PC-3 (cell line): ENCODE measurements at regions not wholly inside any gene's neighbourhood (a gene's known extent, or its start where the extent isn't known, plus 50 kb on each side); places are given as distances from the start of the nearest gene placed in this dataset.

ENCODE experiments used
- ATAC-seq: fragments of 200-7000 bp; cut with Tn5 transposase; 2 replicates; pipeline ENCODE4 v1.9.1; 2020; ENCODE audit warnings: mild to moderate bottlenecking, moderate library complexity
- BruUV-seq: library from RNA; stranded (reverse); fragments of 400-500 nt; replicated peaks from 2 replicates; lab custom pipeline; 2021; lab: Mats Ljungman, UMichigan
- CTCF ChIA-PET: fragments of 300-600 bp; sonication (Branson Sonifier 250); formaldehyde crosslinking; loops from one replicate; lab custom pipeline; 2022; ENCODE audit warnings: antibody characterized with exemption; lab: Charles Lee
- POLR2A ChIA-PET: fragments of 300-600 bp; sonication (Branson Sonifier 250); formaldehyde crosslinking; loops from one replicate; lab custom pipeline; 2022; ENCODE audit warnings: antibody characterized with exemption; ENCODE audit not compliant: unreplicated experiment; lab: Charles Lee
- DNase-seq: peaks from one replicate; pipeline ENCODE4 v3.0.0-alpha.2; 2015
- H2AFZ ChIP-seq: fragments of 300-600 bp; sonication (generic); 2 replicates; pipeline ENCODE4 v1.6.0; 2016; ENCODE audit warnings: antibody characterized with exemption, low read length
- H3F3A ChIP-seq: fragments of 300-600 bp; sonication (generic); one replicate; pipeline ENCODE4 v1.6.0; 2017; ENCODE audit warnings: antibody characterized with exemption, low read length, control low read depth, mild to moderate bottlenecking; ENCODE audit not compliant: unreplicated experiment
- H3K27ac ChIP-seq: fragments of 300-600 bp; sonication (generic); 2 replicates; pipeline ENCODE4 v1.5.1; 2016; ENCODE audit warnings: mild to moderate bottlenecking, low read length
- H3K27me3 ChIP-seq: fragments of 300-600 bp; sonication (generic); 2 replicates; pipeline ENCODE4 v1.6.1; 2016; ENCODE audit warnings: low read length, mixed read lengths
- H3K36me3 ChIP-seq: fragments of 300-600 bp; sonication (generic); 2 replicates; pipeline ENCODE4 v1.6.1; 2016; ENCODE audit warnings: low read depth, mixed run types, low read length, mixed read lengths
- H3K4me1 ChIP-seq: fragments of 300-600 bp; sonication (generic); 2 replicates; pipeline ENCODE4 v1.5.1; 2016; ENCODE audit warnings: low read length; ENCODE audit not compliant: insufficient read depth
- H3K4me2 ChIP-seq: fragments of 300-600 bp; sonication (generic); 2 replicates; pipeline ENCODE4 v1.6.0; 2016; ENCODE audit warnings: low read length
- H3K4me3 ChIP-seq: fragments of 300-600 bp; sonication (generic); 2 replicates; pipeline ENCODE4 v1.5.1; 2016; ENCODE audit warnings: mild to moderate bottlenecking, low read length, mixed read lengths
- H3K79me2 ChIP-seq: fragments of 300-600 bp; sonication (generic); 2 replicates; pipeline ENCODE4 v1.6.1; 2017; ENCODE audit warnings: low read length, mixed read lengths
- H3K9ac ChIP-seq: fragments of 300-600 bp; sonication (generic); 2 replicates; pipeline ENCODE4 v1.6.0; 2016; ENCODE audit warnings: mild to moderate bottlenecking, low read length
- H3K9me2 ChIP-seq: fragments of 300-600 bp; sonication (generic); replicated peaks from 2 replicates; pipeline ENCODE4 v1.6.1; 2016; ENCODE audit warnings: mixed run types, low read length, mixed read lengths
- H3K9me3 ChIP-seq: fragments of 300-600 bp; sonication (generic); 2 replicates; pipeline ENCODE4 v1.6.1; 2016; ENCODE audit warnings: low read length, mixed read lengths
- H4K20me1 ChIP-seq: fragments of 300-600 bp; sonication (generic); 2 replicates; pipeline ENCODE4 v1.6.1; 2016; ENCODE audit warnings: low read length, mixed read lengths
- CTCF ChIP-seq: fragments of 300-600 bp; sonication (generic); conservative IDR thresholded peaks from 2 replicates; pipeline ENCODE4 v1.5.1; 2017; ENCODE audit warnings: antibody characterized with exemption, low read depth, mild to moderate bottlenecking, low read length
- EZH2 ChIP-seq: fragments of 300-600 bp; sonication (generic); IDR thresholded peaks from one replicate; pipeline ENCODE4 v1.6.1; 2017; ENCODE audit warnings: antibody characterized with exemption, mild to moderate bottlenecking, low read length; ENCODE audit not compliant: unreplicated experiment
- EZH2phosphoT487 ChIP-seq: fragments of 300-600 bp; sonication (generic); IDR thresholded peaks from 2 replicates; pipeline ENCODE4 v1.6.1; 2018; ENCODE audit warnings: mild to moderate bottlenecking, antibody characterized with exemption, low read length, borderline replicate concordance
- intact Hi-C: fragments of 100-400 bp; cut with micrococcal nuclease; formaldehyde crosslinking; loops from 2 replicates; pipeline ENCODE4 v1.9.0; 2023

- no peaks in the 10 kb centered on the region for H3K9me3 ChIP-seq
- no peaks in the 10 kb centered on the region for H4K20me1 ChIP-seq
- no peak overlapping the region for H3K27ac ChIP-seq
- H3K4me3 ChIP-seq: no peak overlapping the region
- POLR2A ChIA-PET: no interaction called here
- no TSS peak for BruUV-seq
- H3K4me1 ChIP-seq: no peaks in the 10 kb centered on the region
- no peak overlapping the region for H3K9ac ChIP-seq
- H3K9me2 ChIP-seq: no peaks in the 10 kb centered on the region
- H3F3A ChIP-seq: no peaks in the 10 kb centered on the region
- no peak for TF ChIP-seq EZH2phosphoT487
- TF ChIP-seq CTCF: no peak
- TF ChIP-seq EZH2: no peak
- ATAC-seq (no peak), DNase-seq (no peak)
- no peak overlapping the region for H3K4me2 ChIP-seq
- H3K36me3 ChIP-seq: no peaks in the 10 kb centered on the region
- no peak overlapping the region for H2AFZ ChIP-seq
- CTCF ChIA-PET: no interaction called here
- no peaks in the 10 kb centered on the region for H3K27me3 ChIP-seq
- intact Hi-C loops: no loop called here
- H3K79me2 ChIP-seq: no peaks in the 10 kb centered on the region
Observed at GRCh38 chr4:79526641-79527565, 118.9 kb upstream of the GK2 start.

GRCh38 chr4:79516114-79516513 lies 108.1 kb upstream of the GK2 start:
- TF ChIP-seq EZH2 (no peak), CTCF (no peak), EZH2phosphoT487 (no peak)
- H3K79me2 ChIP-seq: no peaks in the 10 kb centered on the region
- BruUV-seq: no TSS peak
- H3K27me3 ChIP-seq: 0 out of 2 replicates have a peak, but pooled peaks cover 9% of the 10 kb centered on the region
- H3K4me2 ChIP-seq: no peak overlapping the region
- no peak overlapping the region for H2AFZ ChIP-seq
- ATAC-seq (no peak), DNase-seq (no peak)
- CTCF ChIA-PET: no interaction called here
- H3K9me3 ChIP-seq: no peaks in the 10 kb centered on the region
- POLR2A ChIA-PET: no interaction called here
- H3K4me3 ChIP-seq: no peak overlapping the region
- no peaks in the 10 kb centered on the region for H3K4me1 ChIP-seq
- no peak overlapping the region for H3K9ac ChIP-seq
- no peaks in the 10 kb centered on the region for H4K20me1 ChIP-seq
- no peaks in the 10 kb centered on the region for H3K9me2 ChIP-seq
- H3F3A ChIP-seq: no peaks in the 10 kb centered on the region
- intact Hi-C loops: no loop called here
- H3K36me3 ChIP-seq: no peaks in the 10 kb centered on the region
- H3K27ac ChIP-seq: no peak overlapping the region
